Stimulated activated CD8-positive, alpha-beta memory T cell treated with anti-CD3 and anti-CD28 coated beads, Interleukin-12 subunit alpha, Interleukin-12 subunit beta, amount 100 ng/mL, for 1 hour (primary cell): ENCODE measurements at regions not wholly inside any gene's neighbourhood (a gene's known extent, or its start where the extent isn't known, plus 50 kb on each side); places are given as distances from the start of the nearest gene placed in this dataset.

Experiments
- DNase-seq: peaks from one replicate; pipeline ENCODE4 v3.0.0-alpha.2; 2020; ENCODE audit warnings: low read depth

DNA sequence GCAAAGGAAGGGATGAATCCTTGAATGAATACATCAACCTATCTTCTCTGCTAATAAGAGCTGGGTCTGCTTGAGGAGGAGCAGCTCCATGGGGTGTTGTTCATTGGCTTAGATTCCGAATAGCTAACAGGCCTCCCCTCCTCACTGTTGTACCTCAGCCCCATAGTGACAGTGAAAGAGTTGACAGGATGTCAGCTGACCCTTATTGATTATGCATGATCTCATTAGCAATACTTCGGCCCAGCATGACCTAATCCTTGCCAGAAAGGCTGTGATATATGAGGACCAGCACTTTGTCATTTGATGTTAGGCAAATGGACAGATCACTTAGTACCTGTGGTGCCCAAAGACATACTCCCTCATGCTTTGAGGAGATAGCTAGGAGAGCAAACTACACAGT is 1333.7 kb upstream of the CELF4 start:
- DNase-seq = no peak

DNA sequence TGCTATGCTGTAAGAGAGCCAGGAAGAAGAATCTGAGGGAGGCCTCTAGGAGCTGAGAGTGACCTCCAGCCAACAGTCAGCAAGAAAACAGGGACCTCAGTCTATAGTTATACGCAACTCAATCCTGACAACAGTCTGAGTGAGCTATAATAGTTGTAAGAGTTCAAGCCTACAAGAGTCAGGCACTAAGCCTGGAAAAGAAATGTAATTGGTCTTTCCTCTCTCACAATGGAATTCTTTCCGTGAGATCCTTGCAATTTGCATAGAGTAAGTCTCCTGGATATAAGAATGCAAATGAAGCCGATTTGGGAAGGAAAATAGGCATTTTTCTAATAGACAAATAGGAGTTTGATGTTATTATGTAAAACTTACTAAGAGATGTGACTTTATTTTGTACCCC is 1332.6 kb upstream of the CELF4 start:
- no peak for DNase-seq

DNA sequence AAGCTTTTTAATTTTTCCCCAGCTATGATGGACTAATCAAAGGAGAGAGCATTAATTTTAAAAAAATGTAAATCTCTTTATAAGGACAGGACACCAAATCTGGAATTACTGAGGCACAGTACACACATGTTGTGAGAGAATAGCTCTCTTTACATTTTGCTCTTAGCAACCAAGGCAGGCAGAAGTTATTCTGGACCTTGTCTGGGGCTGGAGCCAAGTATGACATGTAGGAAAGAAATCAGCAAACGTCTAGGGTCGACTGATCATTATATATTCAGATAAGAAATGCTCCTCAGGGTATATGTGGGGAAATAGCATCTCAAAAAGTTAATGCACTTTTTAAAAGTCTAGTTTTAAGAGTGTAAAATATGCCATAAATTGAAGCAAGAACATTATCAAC is 1330.0 kb upstream of the CELF4 start:
- DNase-seq = no peak

DNA sequence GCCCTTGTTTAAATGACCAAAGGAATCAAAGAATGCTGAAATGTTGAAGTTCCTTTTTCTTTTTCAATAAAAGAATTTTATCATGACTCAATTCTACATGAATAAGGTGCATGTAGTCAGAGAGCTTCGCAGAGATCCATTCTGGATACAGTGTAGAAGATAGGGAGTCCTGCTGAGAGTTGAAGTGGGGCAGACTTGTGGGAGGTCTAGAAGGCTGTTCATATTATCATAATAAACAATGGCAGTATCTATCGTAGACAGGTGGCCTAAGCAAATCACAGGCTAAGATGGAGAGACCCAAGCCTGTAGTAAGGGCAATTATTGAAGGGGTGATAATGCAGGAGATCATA is 1322.0 kb upstream of the CELF4 start:
- DNase-seq = no peak

DNA sequence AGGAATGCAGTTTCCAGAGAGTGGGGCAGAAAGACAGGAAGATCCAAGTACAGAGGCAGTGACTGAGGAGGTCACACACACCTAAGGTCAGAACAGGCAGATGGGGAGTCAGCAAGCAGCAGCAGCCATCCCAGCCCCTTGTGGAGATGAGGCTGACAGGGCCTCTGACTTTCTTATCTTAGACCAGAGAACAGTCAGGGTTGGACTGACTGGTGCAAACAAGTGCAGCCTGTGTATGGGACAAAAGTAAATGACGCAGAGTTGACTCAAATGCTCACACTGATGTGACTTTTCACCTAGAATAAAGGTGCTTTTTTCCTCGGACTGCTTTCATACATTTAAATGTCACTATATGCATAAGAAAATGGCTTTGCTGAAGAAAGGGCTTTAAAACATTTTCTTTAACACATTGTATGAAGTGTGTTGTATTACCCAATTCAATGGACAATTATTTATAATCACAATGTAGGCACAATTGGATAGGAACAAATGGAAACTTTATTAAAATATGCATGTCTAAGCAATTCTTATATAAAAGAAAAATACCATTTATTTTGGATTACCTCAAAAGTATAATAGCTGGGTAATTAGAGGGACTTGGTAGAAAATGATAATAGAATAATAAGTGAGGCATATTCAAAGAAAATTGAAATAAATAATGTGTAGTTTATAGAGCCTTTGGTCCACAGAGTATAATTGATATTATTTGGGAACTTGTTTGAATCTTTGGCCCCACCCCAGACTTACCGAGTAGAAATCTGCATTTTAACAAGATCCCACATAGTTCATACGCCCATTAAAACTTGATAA is 1321.5 kb upstream of the CELF4 start:
- DNase-seq = no peak

DNA sequence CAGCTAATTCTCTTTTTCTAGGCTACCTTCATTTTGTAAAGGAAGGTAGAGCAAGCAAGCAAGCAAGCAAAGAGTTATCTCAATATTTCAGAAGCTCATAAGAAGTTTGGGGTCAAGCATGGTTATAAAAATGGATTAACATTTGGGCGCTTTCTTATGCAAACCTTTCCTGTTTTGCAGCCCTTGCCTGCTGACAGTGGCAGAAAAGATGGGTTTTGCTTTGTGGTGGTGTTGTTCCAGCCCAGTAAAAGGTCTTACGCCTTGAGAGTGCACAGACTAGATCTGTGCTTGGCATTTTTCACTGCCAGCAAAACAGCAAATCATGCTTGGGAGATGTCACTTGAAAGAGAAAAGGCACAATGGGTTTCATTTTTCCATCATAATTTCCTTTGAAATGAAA is 1320.6 kb upstream of the CELF4 start:
- DNase-seq = no peak

DNA sequence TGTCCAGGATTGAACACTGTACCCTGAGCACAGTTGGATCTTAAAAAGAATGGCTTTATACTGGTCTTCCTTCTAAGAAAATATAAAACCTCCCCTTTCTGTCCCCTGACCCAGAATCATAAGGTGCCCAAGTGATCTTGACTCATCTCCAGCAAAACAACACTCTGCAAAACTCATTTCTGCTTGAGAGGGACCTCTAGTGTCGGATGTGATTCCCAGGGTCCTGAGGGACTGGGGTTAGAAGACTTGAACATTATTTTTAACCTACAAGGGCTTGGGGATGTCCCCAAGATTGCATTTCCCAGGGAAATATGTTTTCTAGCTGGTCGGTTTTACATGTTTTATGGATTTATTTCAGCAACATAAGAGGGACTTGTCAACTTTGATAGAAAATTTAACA is 1318.5 kb upstream of the CELF4 start:
- DNase-seq = no peak

DNA sequence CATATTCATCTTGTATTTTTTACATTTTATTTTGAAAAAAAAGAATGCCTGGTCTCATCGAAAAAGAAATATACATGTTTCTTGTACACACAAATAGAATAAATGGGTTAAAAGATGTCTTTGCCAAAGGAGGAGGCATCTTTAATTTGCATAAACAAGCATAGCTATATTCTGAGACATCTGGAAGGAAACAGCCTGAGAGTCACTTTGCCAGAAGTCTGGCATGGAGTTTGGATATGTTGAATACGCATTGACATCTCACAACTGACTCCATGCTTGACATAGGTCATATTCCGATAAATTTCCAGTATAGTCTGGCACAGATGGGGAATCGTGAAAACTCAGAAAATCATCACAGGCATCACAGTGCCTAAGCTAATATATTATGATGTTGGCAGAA is 1317.5 kb upstream of the CELF4 start:
- DNase-seq = no peak

DNA sequence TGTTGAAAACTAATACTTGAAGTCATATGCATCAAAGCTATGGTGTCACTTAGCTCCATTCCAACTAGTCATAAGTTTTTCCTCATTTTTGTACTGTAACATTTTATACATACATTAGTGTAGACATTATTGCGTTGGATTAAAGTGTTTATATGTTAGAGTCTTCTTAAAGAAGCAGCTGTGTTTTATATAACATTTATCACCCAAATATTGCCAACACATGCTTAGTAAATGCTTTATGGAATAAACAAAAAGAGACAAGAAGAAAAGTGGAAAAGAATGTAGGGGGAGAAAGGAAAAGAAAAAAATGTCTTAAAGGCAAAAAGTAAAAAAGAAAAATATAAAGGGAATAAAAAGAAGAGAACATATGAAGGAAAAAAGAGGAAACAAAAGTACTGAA is 1314.3 kb upstream of the CELF4 start:
- no peak for DNase-seq

DNA sequence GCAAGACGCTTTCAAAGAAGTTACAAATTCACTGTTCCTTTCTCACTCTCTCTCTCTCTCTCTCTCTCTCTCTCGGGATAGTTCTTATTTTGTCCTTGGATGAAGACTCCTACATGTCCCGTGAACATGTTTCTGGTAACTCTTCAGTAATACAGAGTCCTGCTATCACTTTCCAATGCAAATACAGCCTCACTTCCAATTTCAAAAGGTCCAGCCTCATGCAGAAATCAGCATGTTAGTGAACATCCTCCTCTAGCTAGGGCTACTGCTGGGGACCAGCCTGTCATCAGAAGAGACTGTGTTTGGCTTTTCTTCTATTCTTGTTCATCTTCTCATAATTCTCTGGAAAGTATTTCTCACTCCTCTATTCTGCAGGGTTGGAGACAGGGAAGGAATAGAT is 1306.7 kb upstream of the CELF4 start:
- no peak for DNase-seq

DNA sequence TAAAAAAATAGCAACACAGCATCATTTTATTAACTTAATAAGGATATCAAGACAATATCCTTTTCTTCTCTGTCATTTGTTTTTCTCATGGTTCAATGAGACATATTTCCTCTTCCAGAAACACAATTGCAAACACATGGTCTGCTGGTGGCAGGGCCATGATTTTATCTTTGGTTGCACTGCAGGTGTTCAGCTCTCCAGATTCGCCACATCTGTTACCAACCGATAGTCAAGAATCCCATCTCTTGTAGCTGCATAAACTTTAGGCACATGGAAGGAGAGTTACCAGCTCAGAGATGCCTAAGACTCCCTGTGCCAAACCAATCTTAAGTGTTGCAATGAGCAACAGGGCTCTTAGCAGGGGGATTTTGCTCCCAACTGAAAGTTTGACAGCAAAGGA is 1303.2 kb upstream of the CELF4 start:
- no peak for DNase-seq

DNA sequence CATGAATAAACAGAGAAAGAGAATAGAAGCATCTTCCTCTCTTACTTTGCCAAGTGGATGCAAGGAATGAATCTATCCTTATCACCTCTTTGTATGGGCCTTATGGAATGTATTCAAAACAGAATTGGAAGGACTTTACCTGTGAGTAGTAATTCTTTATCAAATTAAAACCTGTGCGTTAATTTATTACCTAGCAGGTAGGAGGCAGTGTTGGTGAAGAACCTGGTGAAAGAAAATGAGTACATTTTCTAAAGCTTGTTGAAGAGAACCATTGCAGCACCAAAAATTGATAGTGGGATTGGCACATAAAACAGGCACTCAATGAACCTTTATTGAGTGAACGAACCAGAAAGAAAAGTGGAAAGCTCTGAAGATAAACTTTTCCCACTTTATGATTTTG is 1302.1 kb upstream of the CELF4 start:
- DNase-seq = no peak

DNA sequence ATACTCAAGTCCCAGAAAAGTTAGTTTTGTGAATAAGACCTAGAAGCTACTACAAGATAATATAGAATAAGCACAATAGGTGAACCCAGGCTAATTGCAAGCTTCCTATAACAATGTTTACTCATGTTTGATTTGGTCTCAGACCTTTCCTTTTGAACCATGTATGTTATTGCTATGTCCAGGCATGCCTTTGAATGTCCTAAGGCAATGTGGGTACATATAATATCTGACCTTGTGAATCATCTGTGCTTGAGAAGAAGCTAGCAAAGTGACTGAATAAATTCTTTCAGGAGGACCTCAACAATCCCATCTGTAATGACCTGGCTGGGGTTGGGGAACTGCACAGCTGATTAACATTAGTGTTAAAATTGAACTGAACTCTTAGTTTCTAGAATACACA is 1285.9 kb upstream of the CELF4 start:
- DNase-seq = no peak

DNA sequence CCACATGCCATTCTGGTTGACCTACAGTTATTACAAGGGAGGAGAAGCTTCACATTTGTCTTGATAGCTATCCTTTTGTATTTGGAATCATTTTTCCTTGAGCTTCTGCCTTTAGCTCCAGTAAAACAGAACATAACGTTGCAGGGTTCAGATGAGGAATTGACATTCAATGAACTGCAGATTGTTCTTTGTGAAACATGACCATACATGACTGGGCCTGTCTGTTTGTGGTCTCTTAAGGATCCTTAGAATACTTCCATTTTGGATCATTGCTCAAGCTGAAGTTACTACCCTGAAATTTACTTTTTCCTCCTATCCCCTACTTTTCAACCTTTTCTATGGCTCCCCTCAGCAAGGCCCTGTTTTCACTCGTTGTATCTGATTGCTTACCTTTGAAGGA is 1281.7 kb upstream of the CELF4 start:
- no peak for DNase-seq

DNA sequence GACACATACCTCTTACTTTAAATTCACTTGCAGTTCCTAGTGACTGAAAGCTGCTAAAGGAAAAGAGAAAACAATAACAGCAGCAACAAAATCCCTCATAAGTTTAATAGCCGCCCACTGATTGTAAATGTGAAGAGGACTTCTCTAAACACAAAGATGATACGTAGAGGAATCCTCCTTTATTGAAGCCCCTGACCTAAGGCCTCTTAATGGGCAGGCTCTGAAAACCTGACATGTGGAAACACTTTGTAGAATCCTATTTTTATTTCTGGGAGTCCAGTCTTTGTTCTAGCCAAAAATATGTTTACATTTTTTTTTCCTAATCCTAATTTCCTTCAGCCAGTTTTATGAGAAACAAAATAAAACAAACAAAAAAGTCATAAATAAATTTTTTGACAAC is 1277.7 kb upstream of the CELF4 start:
- DNase-seq = no peak

DNA sequence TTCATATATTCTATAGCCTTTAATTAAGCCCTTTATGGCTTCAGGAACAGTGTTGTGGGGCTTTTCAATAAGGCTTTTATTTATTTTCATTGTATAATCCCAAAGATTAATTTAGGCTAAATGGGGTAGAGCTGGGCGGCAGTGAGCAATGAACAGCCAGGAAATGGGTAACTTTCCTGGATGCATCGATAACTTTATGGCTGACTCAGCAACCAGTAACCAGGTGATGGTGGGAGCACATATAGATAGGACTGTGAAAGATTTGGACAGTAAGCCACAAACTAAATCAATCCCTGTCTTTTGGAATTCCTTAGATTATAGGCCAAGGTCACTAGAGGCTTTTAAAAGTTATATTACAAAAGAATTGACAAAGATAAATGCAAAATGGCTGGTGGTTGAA is 1260.6 kb upstream of the CELF4 start:
- DNase-seq = no peak

DNA sequence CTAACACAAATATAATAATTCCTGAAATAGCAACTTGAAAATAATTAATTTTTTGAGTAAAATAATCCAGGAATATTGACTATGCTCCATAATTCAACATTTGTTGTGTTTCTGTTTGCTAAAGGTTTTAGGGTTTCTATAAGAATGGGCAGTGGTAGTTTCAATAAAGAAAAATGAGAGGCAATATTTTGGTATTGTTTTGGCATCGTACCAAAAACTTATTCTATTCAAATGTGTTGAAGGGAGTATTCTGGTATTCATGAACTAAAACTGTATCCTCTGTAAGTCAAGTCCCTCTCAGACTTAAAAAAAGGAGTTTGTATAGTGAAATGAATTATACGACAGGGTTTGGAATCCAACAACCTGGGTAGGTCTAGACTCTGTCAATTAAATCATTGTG is 1245.6 kb upstream of the CELF4 start:
- no peak for DNase-seq

DNA sequence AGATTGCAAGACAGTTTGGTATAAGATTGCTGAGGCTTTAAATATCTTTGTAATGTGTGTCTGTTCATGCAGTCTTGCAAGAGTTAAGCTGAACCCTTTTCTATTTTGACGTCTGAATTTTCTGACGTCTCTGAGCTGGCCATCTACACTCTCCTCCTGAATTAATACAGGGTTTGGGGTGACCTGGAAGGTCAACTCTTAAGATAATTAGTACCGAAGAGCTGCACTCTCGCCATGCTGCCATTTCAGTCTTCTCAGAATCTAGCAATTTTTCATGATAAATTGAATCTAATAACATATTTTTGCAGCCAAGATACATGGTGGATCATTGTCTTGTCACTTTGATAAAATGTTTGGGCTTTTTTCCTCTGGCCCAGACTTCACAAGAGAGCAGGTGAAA is 1245.2 kb upstream of the CELF4 start:
- no peak for DNase-seq

DNA sequence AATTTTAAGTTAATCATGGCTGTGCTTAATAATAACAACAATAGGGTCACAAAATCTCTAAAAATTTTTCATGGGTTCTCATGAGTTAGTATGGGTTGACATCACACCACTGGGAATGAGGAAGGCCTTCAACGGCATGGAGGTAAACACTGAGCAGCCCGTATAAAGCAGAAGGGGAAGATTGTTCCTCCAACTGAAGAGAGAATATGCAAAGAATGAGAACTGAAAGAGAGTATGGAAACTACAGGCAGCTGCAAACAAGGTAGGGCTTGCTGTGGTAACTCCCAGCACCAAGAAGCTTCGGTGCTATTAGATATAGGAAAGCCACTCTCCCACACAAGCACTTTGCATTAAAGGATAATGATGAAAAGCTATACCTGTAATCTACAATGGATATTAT is 1242.3 kb upstream of the CELF4 start:
- no peak for DNase-seq

DNA sequence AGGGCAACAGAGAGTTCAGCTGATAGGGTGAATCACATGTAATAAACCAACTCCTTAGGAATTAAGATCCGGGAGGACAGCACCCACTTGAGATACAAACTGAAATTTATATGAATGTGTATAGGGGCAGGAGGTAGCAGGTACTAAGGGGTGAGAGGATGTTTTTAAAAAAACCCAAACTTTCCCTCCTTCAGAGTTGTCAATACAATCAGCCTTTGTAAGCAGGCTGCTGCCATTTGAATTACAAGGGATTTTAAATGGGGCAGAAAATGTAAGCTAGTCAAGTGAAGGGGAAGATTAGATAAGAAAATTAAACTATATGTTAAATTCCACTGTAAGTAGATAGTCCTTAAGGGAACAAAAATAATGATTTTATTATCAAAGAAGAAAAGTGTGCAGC is 1239.7 kb upstream of the CELF4 start:
- DNase-seq = no peak

DNA sequence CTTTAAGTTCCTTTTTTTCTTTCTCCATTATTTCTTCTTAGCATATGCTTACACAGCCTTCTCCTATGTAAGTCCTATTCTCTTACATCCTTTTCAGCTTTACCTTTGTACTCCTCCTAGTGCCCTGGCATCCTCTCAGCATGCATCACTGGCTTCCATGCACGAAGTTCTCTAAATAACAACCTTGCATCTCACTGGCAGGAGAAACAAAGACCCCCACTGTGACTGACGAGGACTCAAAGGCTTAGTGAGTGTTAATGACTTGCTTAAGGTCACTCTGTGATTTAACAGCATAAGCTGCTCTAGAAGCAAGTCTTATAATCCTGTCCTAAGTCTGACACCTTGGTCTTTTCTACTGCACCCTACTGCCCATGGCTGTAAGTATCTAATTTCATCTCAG is 1236.0 kb upstream of the CELF4 start:
- DNase-seq = no peak

DNA sequence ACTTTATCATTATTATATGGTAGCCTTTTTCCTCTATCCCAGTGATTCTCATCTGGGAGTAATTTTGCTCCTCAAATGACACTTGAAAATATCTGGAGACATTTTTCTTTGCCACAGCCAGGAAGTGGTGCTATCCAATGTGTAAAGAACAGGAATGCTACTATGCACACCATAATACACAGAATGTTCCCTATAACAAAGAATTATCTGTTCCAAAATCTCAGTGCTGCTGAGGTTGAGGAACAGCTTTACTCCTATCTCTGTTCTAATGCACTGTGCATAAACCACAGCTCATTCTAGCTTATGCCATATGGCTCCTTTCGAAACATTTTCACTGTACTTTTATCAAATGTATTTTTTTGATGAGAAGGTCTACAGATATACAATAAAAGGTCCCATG is 1231.2 kb upstream of the CELF4 start:
- no peak for DNase-seq

DNA sequence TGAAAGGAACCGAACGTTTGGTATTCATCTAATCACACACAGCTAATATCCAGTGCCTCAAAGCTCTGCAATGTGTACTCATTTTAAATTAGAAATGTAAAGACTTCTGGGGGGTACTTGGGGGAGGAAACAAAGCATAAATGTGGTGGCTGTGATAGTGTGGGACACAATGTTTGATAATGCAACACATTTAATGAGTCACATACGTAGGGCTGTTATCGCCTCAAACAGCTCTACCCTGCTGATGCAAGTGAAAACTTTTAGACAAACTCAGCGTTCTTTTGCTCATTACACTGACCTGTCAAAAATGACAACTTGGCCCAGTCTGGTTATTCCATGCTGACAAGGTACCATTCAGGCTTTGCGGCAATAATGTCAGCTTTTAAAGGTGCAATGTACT is 1227.1 kb upstream of the CELF4 start:
- DNase-seq = no peak

DNA sequence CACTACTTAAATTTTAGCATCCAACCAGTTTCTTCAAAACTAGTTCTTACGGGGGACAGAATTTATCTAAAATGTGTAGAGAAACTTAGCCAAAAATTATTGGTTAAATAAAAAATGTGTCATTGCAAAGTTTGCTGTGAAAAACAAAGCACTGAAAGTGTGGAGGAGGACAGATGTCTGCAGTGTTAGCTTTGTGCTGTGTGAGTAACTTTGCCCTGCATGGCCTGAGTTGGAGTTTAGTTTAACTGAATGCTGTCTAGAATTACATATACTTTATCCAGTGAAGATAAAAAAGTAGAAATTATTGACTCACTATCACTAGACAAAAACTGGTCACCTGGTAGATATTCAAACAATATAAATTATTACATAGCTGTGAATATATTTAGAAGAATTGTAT is 1225.2 kb upstream of the CELF4 start:
- DNase-seq = no peak

DNA sequence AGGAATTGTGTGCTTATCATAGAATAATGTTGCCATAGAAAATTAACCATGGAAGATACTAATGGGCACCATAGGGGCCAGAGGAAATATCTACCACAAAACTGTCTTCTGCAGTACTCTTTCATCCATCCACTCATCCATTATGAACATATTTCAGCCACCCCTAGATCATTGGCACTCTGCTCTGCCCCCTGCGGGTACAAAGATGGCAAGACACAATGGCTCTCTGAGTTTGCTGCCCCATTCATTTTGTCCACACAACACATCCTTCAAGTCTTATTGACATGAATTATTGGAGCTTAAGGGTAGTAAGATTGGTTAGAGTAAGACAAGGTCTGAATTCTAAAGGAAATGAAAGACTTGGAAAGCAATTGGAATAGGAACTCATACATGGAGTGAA is 1224.7 kb upstream of the CELF4 start:
- no peak for DNase-seq
